GM12873 (cell line): ENCODE measurements at regions not wholly inside any gene's neighbourhood (a gene's known extent, or its start where the extent isn't known, plus 50 kb on each side); places are given as distances from the start of the nearest gene placed in this dataset.

ENCODE experiments used
- TF ChIP-seq, protein P1 (sequence below): IDR thresholded peaks from 2 replicates; pipeline ENCODE4 v1.5.1; 2012; ENCODE audit warnings: low read depth, mild to moderate bottlenecking, moderate library complexity, low read length, control low read depth; ENCODE audit not compliant: insufficient read depth; ENCODE audit errors: missing control alignments

- TF ChIP-seq, protein P1, sequence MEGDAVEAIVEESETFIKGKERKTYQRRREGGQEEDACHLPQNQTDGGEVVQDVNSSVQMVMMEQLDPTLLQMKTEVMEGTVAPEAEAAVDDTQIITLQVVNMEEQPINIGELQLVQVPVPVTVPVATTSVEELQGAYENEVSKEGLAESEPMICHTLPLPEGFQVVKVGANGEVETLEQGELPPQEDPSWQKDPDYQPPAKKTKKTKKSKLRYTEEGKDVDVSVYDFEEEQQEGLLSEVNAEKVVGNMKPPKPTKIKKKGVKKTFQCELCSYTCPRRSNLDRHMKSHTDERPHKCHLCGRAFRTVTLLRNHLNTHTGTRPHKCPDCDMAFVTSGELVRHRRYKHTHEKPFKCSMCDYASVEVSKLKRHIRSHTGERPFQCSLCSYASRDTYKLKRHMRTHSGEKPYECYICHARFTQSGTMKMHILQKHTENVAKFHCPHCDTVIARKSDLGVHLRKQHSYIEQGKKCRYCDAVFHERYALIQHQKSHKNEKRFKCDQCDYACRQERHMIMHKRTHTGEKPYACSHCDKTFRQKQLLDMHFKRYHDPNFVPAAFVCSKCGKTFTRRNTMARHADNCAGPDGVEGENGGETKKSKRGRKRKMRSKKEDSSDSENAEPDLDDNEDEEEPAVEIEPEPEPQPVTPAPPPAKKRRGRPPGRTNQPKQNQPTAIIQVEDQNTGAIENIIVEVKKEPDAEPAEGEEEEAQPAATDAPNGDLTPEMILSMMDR = no peak
Observed at GRCh38 chr5:89524785-89525184, 641.8 kb upstream of the MEF2C start.

DNA sequence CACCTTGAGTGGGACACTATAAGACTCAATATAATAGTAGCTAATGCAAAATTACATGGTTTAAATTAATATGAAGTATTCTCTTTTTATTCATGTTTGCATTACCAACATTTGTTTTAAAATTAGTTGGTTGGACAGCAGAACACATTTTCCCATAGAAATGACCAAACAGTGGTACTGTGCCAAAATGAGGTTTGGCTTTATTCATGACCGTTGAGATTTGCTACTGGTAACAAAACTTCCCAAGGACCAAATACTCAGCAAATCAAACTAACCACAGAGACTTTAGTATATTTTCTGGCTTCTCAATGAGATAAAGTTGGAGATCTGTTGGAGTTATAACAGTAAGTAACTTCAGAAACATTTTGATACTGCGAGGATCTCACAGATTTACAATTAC, 637.8 kb upstream of the MEF2C start:
- TF ChIP-seq, protein P1 = no peak

DNA sequence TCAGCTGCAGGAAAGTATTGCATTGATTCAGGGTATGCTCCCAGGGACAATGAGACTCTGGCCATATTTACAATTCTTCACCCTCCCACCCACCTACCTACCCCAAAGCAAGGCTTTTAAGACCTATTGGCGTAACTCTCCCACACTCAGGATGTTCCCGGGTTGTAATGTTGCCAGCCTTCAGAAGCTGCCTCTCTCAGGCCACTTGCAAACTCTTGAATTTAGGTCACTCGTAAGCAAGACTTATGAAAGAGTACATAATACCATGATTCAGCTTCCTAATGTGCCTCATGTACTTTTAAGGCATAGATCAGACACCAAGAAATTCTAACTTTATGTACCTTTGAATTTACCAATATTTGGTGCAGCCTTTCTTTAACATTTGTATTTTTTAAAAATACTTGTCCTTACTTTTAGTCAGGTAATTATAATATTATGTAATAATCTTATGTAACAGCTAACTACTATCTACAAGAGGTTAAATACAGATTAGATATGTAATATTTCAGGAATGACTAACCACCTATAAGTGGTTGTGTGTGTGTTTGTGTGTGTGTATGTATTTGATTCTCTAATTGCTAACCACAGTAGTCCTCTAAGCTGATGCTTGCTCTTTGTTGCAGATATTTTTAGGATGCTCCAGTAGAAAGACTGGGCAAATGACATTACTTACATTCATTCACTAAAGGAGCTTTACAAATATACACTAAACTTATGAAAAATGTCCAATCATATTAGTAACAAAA, 630.5 kb upstream of the MEF2C start:
- TF ChIP-seq, protein P1 = no peak

- TF ChIP-seq, protein P1 = no peak
Observed at GRCh38 chr5:89504051-89504450, 621.1 kb upstream of the MEF2C start.

- TF ChIP-seq, protein P1 = no peak
Observed at GRCh38 chr5:89499787-89500186, 616.8 kb upstream of the MEF2C start.

DNA sequence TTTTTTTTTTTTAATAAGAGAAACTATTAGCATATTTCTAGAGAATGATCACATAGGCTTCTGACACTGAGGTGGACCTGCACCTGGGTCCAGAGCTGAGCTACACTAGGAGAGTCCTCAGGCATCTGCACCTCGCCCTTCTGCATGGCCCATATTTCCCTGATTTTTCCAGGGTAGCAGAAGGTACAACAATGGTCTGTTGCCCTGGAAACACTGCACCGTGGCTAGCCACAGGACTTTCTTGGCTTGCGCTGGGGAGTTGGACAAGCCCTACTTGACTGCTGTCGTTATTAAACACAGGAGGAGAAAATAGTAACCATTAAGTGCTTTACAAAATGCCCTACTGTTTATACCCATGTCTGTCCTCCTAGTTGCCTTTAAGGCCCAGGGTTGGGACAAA, 615.7 kb upstream of the MEF2C start:
- TF ChIP-seq, protein P1 = no peak

DNA sequence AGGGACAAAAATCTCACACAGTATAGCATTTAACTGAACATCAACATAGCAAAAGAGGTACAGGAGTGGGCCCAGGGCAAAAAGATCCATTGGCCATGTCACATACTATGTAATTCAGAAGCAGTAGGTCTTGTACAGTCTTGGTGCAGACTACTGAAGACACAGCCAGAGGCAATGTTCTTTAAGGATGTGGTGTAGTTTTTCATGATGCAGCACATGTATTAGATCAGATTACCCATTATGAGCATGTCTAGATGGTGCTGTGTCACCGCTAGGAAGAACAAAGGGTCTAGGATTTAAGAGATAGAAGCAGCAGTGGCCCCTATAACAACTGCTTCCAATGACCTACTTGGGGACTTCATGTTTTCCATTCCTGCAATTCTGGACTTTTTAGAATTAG, 610.4 kb upstream of the MEF2C start:
- TF ChIP-seq, protein P1 = no peak
